ENCODE measurements at regions not wholly inside any gene's neighbourhood (a gene's known extent, or its start where the extent isn't known, plus 50 kb on each side); places are given as distances from the start of the nearest gene placed in this dataset.

- Histone ChIP-seq H3K27me3 (replicated peaks; ENCODE audit: control insufficient read depth, insufficient read depth, low read length, poor library complexity, severe bottlenecking) (no peaks in the 10 kb centered on the region), H3K36me3 (ENCODE audit: control insufficient read depth, insufficient read depth, low read length) (no peaks in the 10 kb centered on the region), H3K4me1 (ENCODE audit: control insufficient read depth, insufficient read depth, low read length, poor library complexity, severe bottlenecking) (peaks cover 3% of the 10 kb centered on the region), H3K4me3 (ENCODE audit: insufficient read depth, low read depth, low read length, poor library complexity, severe bottlenecking) (no peak overlapping the region), H3K27ac (ENCODE audit: insufficient read depth, low read length, poor library complexity, severe bottlenecking) (no peak overlapping the region), H3K9me3 (ENCODE audit: control insufficient read depth, low read length) (no peaks in the 10 kb centered on the region)
- no peak for DNase-seq
Observed at GRCh38 chrX:39616731-39617130, 481.0 kb downstream of the BCOR start.

- Histone ChIP-seq H3K36me3 (ENCODE audit: control insufficient read depth, insufficient read depth, low read length) (no peaks in the 10 kb centered on the region), H3K27me3 (replicated peaks; ENCODE audit: control insufficient read depth, insufficient read depth, low read length, poor library complexity, severe bottlenecking) (no peaks in the 10 kb centered on the region)
Observed at GRCh38 chrX:39618178-39618577, 479.6 kb downstream of the BCOR start.

GRCh38 chrX:39619182-39620009 is 478.4 kb downstream of the BCOR start:
- Histone ChIP-seq H3K27ac (ENCODE audit: insufficient read depth, low read length, poor library complexity, severe bottlenecking) (no peak overlapping the region), H3K4me1 (ENCODE audit: control insufficient read depth, insufficient read depth, low read length, poor library complexity, severe bottlenecking) (no peaks in the 10 kb centered on the region), H3K9me3 (ENCODE audit: control insufficient read depth, low read length) (no peaks in the 10 kb centered on the region), H3K27me3 (replicated peaks; ENCODE audit: control insufficient read depth, insufficient read depth, low read length, poor library complexity, severe bottlenecking) (no peaks in the 10 kb centered on the region), H3K36me3 (ENCODE audit: control insufficient read depth, insufficient read depth, low read length) (no peaks in the 10 kb centered on the region), H3K4me3 (ENCODE audit: insufficient read depth, low read depth, low read length, poor library complexity, severe bottlenecking) (no peak overlapping the region)
- no peak for DNase-seq

More at GRCh38 chrX:39618178-39618577, 479.6 kb downstream of the BCOR start:
- Histone ChIP-seq H3K27ac (ENCODE audit: insufficient read depth, low read length, poor library complexity, severe bottlenecking) (no peak overlapping the region), H3K4me1 (ENCODE audit: control insufficient read depth, insufficient read depth, low read length, poor library complexity, severe bottlenecking) (peaks cover 3% of the 10 kb centered on the region), H3K4me3 (ENCODE audit: insufficient read depth, low read depth, low read length, poor library complexity, severe bottlenecking) (no peak overlapping the region), H3K9me3 (ENCODE audit: control insufficient read depth, low read length) (no peaks in the 10 kb centered on the region)
- no peak for DNase-seq

- no peak overlapping the region for H3K4me3 ChIP-seq (ENCODE audit: insufficient read depth, low read depth, low read length, poor library complexity, severe bottlenecking)
- H3K27me3 ChIP-seq (replicated peaks; ENCODE audit: control insufficient read depth, insufficient read depth, low read length, poor library complexity, severe bottlenecking): no peaks in the 10 kb centered on the region
- H3K4me1 ChIP-seq (ENCODE audit: control insufficient read depth, insufficient read depth, low read length, poor library complexity, severe bottlenecking): no peaks in the 10 kb centered on the region
- no peaks in the 10 kb centered on the region for H3K9me3 ChIP-seq (ENCODE audit: control insufficient read depth, low read length)
- H3K36me3 ChIP-seq (ENCODE audit: control insufficient read depth, insufficient read depth, low read length): no peaks in the 10 kb centered on the region
- no peak for DNase-seq
- no peak overlapping the region for H3K27ac ChIP-seq (ENCODE audit: insufficient read depth, low read length, poor library complexity, severe bottlenecking)
Observed at GRCh38 chrX:39624166-39624565, 473.6 kb downstream of the BCOR start.

- H3K4me1 ChIP-seq (ENCODE audit: control insufficient read depth, insufficient read depth, low read length, poor library complexity, severe bottlenecking): no peaks in the 10 kb centered on the region
- no peaks in the 10 kb centered on the region for H3K27me3 ChIP-seq (replicated peaks; ENCODE audit: control insufficient read depth, insufficient read depth, low read length, poor library complexity, severe bottlenecking)
- no peak overlapping the region for H3K27ac ChIP-seq (ENCODE audit: insufficient read depth, low read length, poor library complexity, severe bottlenecking)
- H3K9me3 ChIP-seq (ENCODE audit: control insufficient read depth, low read length): no peaks in the 10 kb centered on the region
- no peaks in the 10 kb centered on the region for H3K36me3 ChIP-seq (ENCODE audit: control insufficient read depth, insufficient read depth, low read length)
- H3K4me3 ChIP-seq (ENCODE audit: insufficient read depth, low read depth, low read length, poor library complexity, severe bottlenecking): no peak overlapping the region
- no peak for DNase-seq
Observed at GRCh38 chrX:39625810-39626209, 471.9 kb downstream of the BCOR start.

- Histone ChIP-seq H3K4me1 (ENCODE audit: control insufficient read depth, insufficient read depth, low read length, poor library complexity, severe bottlenecking) (no peaks in the 10 kb centered on the region), H3K4me3 (ENCODE audit: insufficient read depth, low read depth, low read length, poor library complexity, severe bottlenecking) (no peak overlapping the region), H3K27ac (ENCODE audit: insufficient read depth, low read length, poor library complexity, severe bottlenecking) (no peak overlapping the region), H3K27me3 (replicated peaks; ENCODE audit: control insufficient read depth, insufficient read depth, low read length, poor library complexity, severe bottlenecking) (no peaks in the 10 kb centered on the region), H3K36me3 (ENCODE audit: control insufficient read depth, insufficient read depth, low read length) (no peaks in the 10 kb centered on the region), H3K9me3 (ENCODE audit: control insufficient read depth, low read length) (no peaks in the 10 kb centered on the region)
- DNase-seq: no peak
Observed at GRCh38 chrX:39626749-39627148, 471.0 kb downstream of the BCOR start.

- no peaks in the 10 kb centered on the region for H3K9me3 ChIP-seq (ENCODE audit: control insufficient read depth, low read length)
- H3K27ac ChIP-seq (ENCODE audit: insufficient read depth, low read length, poor library complexity, severe bottlenecking): no peak overlapping the region
- no peaks in the 10 kb centered on the region for H3K36me3 ChIP-seq (ENCODE audit: control insufficient read depth, insufficient read depth, low read length)
- no peak overlapping the region for H3K4me3 ChIP-seq (ENCODE audit: insufficient read depth, low read depth, low read length, poor library complexity, severe bottlenecking)
- H3K4me1 ChIP-seq (ENCODE audit: control insufficient read depth, insufficient read depth, low read length, poor library complexity, severe bottlenecking): no peaks in the 10 kb centered on the region
- DNase-seq: no peak
- H3K27me3 ChIP-seq (replicated peaks; ENCODE audit: control insufficient read depth, insufficient read depth, low read length, poor library complexity, severe bottlenecking): no peaks in the 10 kb centered on the region
Observed at GRCh38 chrX:39627257-39627656, 470.5 kb downstream of the BCOR start.

- Histone ChIP-seq H3K27me3 (replicated peaks; ENCODE audit: control insufficient read depth, insufficient read depth, low read length, poor library complexity, severe bottlenecking) (no peaks in the 10 kb centered on the region), H3K36me3 (ENCODE audit: control insufficient read depth, insufficient read depth, low read length) (no peaks in the 10 kb centered on the region), H3K4me3 (ENCODE audit: insufficient read depth, low read depth, low read length, poor library complexity, severe bottlenecking) (no peak overlapping the region)
Observed at GRCh38 chrX:39629001-39629400, 468.8 kb downstream of the BCOR start.

GRCh38 chrX:39630344-39630743 is 467.4 kb downstream of the BCOR start:
- H3K36me3 ChIP-seq (ENCODE audit: control insufficient read depth, insufficient read depth, low read length): no peaks in the 10 kb centered on the region
- no peaks in the 10 kb centered on the region for H3K27me3 ChIP-seq (replicated peaks; ENCODE audit: control insufficient read depth, insufficient read depth, low read length, poor library complexity, severe bottlenecking)
- DNase-seq: no peak

More at GRCh38 chrX:39629001-39629400, 468.8 kb downstream of the BCOR start:
- no peaks in the 10 kb centered on the region for H3K4me1 ChIP-seq (ENCODE audit: control insufficient read depth, insufficient read depth, low read length, poor library complexity, severe bottlenecking)
- H3K9me3 ChIP-seq (ENCODE audit: control insufficient read depth, low read length): no peaks in the 10 kb centered on the region
- DNase-seq: no peak
- H3K27ac ChIP-seq (ENCODE audit: insufficient read depth, low read length, poor library complexity, severe bottlenecking): no peak overlapping the region

GRCh38 chrX:39631276-39632229 is 466.2 kb downstream of the BCOR start:
- H3K27ac ChIP-seq (ENCODE audit: insufficient read depth, low read length, poor library complexity, severe bottlenecking): no peak overlapping the region
- H3K4me3 ChIP-seq (ENCODE audit: insufficient read depth, low read depth, low read length, poor library complexity, severe bottlenecking): no peak overlapping the region
- H3K27me3 ChIP-seq (replicated peaks; ENCODE audit: control insufficient read depth, insufficient read depth, low read length, poor library complexity, severe bottlenecking): no peaks in the 10 kb centered on the region
- no peaks in the 10 kb centered on the region for H3K4me1 ChIP-seq (ENCODE audit: control insufficient read depth, insufficient read depth, low read length, poor library complexity, severe bottlenecking)
- no peaks in the 10 kb centered on the region for H3K36me3 ChIP-seq (ENCODE audit: control insufficient read depth, insufficient read depth, low read length)
- no peak for DNase-seq
- H3K9me3 ChIP-seq (ENCODE audit: control insufficient read depth, low read length): no peaks in the 10 kb centered on the region

More at GRCh38 chrX:39630344-39630743, 467.4 kb downstream of the BCOR start:
- Histone ChIP-seq H3K4me1 (ENCODE audit: control insufficient read depth, insufficient read depth, low read length, poor library complexity, severe bottlenecking) (no peaks in the 10 kb centered on the region), H3K27ac (ENCODE audit: insufficient read depth, low read length, poor library complexity, severe bottlenecking) (no peak overlapping the region), H3K4me3 (ENCODE audit: insufficient read depth, low read depth, low read length, poor library complexity, severe bottlenecking) (no peak overlapping the region), H3K9me3 (ENCODE audit: control insufficient read depth, low read length) (no peaks in the 10 kb centered on the region)
